SH-SY5Y (cell line): ENCODE measurements at regions not wholly inside any gene's neighbourhood (a gene's known extent, or its start where the extent isn't known, plus 50 kb on each side); places are given as distances from the start of the nearest gene placed in this dataset.

Source experiments
- GATA2 ChIP-seq: IDR thresholded peaks from 2 replicates; pipeline ENCODE4 v1.6.1; 2011; ENCODE audit warnings: mild to moderate bottlenecking, low read depth, low read length
- GATA3 ChIP-seq: IDR thresholded peaks from 2 replicates; pipeline ENCODE4 v1.6.1; 2011; ENCODE audit warnings: low read depth, mild to moderate bottlenecking, low read length, moderate library complexity

GRCh38 chr17:71430281-71430680 is 690.5 kb upstream of the SOX9 start:
- TF ChIP-seq GATA2 (no peak), GATA3 (no peak)

GRCh38 chr17:71431146-71431545 is 689.7 kb upstream of the SOX9 start:
- TF ChIP-seq GATA3 (no peak), GATA2 (no peak)

- no peak for TF ChIP-seq GATA3
- no peak for TF ChIP-seq GATA2
Observed at GRCh38 chr17:71432378-71433315, 688.2 kb upstream of the SOX9 start.

GRCh38 chr17:71434716-71435115 is 686.1 kb upstream of the SOX9 start:
- TF ChIP-seq GATA3, result no peak
- TF ChIP-seq GATA2, result no peak

GRCh38 chr17:71436479-71436878 is 684.3 kb upstream of the SOX9 start:
- TF ChIP-seq GATA2 (no peak), GATA3 (no peak)

- no peak for TF ChIP-seq GATA2
- TF ChIP-seq GATA3, result no peak
Observed at GRCh38 chr17:71437166-71437565, 683.7 kb upstream of the SOX9 start.

GRCh38 chr17:71438631-71439146 is 682.1 kb upstream of the SOX9 start:
- no peak for TF ChIP-seq GATA3
- peak; percentile 57; the same call in 1 of the 2 replicates for TF ChIP-seq GATA2

- TF ChIP-seq GATA2 (no peak), GATA3 (no peak)
Observed at GRCh38 chr17:71440513-71440912, 680.3 kb upstream of the SOX9 start.

- TF ChIP-seq GATA2 (no peak), GATA3 (no peak)
Observed at GRCh38 chr17:71441098-71441497, 679.7 kb upstream of the SOX9 start.

- TF ChIP-seq GATA3 (no peak), GATA2 (no peak)
Observed at GRCh38 chr17:71444078-71444477, 676.7 kb upstream of the SOX9 start.

- no peak for TF ChIP-seq GATA2
- TF ChIP-seq GATA3, result no peak
Observed at GRCh38 chr17:71446645-71447437, 674.0 kb upstream of the SOX9 start.

- no peak for TF ChIP-seq GATA3
- TF ChIP-seq GATA2, result no peak
Observed at GRCh38 chr17:71447644-71448043, 673.2 kb upstream of the SOX9 start.

- TF ChIP-seq GATA3, result peak; percentile 72; the same call in 1 of the 2 replicates
- TF ChIP-seq GATA2, result no peak
Observed at GRCh38 chr17:71453876-71454422, 666.9 kb upstream of the SOX9 start.

- no peak for TF ChIP-seq GATA2
- no peak for TF ChIP-seq GATA3
Observed at GRCh38 chr17:71455219-71455618, 665.6 kb upstream of the SOX9 start.
